HepG2 (cell line): ENCODE measurements at regions not wholly inside any gene's neighbourhood (a gene's known extent, or its start where the extent isn't known, plus 50 kb on each side); places are given as distances from the start of the nearest gene placed in this dataset.

Source experiments
- CERS6 ChIP-seq: sonication (generic); formaldehyde crosslinking; IDR thresholded peaks from 2 replicates; pipeline ENCODE4 v1.5.0; 2020; ENCODE audit warnings: missing genetic modification reagents
- FOXC1 ChIP-seq: sonication (generic); formaldehyde crosslinking; IDR thresholded peaks from 2 replicates; pipeline ENCODE4 v1.8.0; 2022; ENCODE audit warnings: mild to moderate bottlenecking, missing genetic modification reagents, borderline replicate concordance
- GABPB1 ChIP-seq: IDR thresholded peaks from 2 replicates; pipeline ENCODE4 v1.6.1; 2016; ENCODE audit warnings: mild to moderate bottlenecking, missing genetic modification reagents, moderate library complexity, missing compliant biosample characterization
- HMGXB3 ChIP-seq: sonication (generic); formaldehyde crosslinking; IDR thresholded peaks from 2 replicates; pipeline ENCODE4 v1.4.0; 2020; ENCODE audit warnings: missing genetic modification reagents, borderline replicate concordance
- NFKB2 ChIP-seq: sonication (generic); formaldehyde crosslinking; IDR thresholded peaks from 2 replicates; pipeline ENCODE4 v1.4.0; 2020; ENCODE audit warnings: missing genetic modification reagents, borderline replicate concordance
- PHF5A ChIP-seq: IDR thresholded peaks from one replicate; pipeline ENCODE4 v1.6.1; 2018; ENCODE audit warnings: low read depth, missing genetic modification reagents; ENCODE audit not compliant: unreplicated experiment
- RXRA ChIP-seq: sonication (generic); formaldehyde crosslinking; IDR thresholded peaks from 2 replicates; pipeline ENCODE4 v1.5.1; 2020; ENCODE audit warnings: missing genetic modification reagents
- SIX4 ChIP-seq: sonication (generic); formaldehyde crosslinking; IDR thresholded peaks from 2 replicates; pipeline ENCODE4 v1.4.0; 2020; ENCODE audit warnings: missing genetic modification reagents
- TAF15 ChIP-seq: fragments of 200-400 bp; formaldehyde crosslinking; IDR thresholded peaks from one replicate; pipeline ENCODE4 v1.6.1; 2018; ENCODE audit warnings: mild to moderate bottlenecking, low read depth, low read length; ENCODE audit not compliant: poor library complexity, severe bottlenecking
- YEATS4 ChIP-seq: sonication (generic); formaldehyde crosslinking; IDR thresholded peaks from 2 replicates; pipeline ENCODE4 v1.4.0; 2020; ENCODE audit warnings: missing genetic modification reagents, borderline replicate concordance
- ZBTB46 ChIP-seq: sonication (generic); formaldehyde crosslinking; IDR thresholded peaks from 2 replicates; pipeline ENCODE4 v1.4.0; 2020; ENCODE audit warnings: mild to moderate bottlenecking, missing genetic modification reagents, borderline replicate concordance
- ZBTB7B ChIP-seq: sonication (generic); formaldehyde crosslinking; IDR thresholded peaks from 2 replicates; pipeline ENCODE4 v1.4.0; 2020; ENCODE audit warnings: missing genetic modification reagents
- ZNF530 ChIP-seq: sonication (generic); formaldehyde crosslinking; IDR thresholded peaks from 2 replicates; pipeline ENCODE4 v1.5.0; 2020; ENCODE audit warnings: low read depth, mild to moderate bottlenecking, missing genetic modification reagents

- TF ChIP-seq PHF5A (no peak), YEATS4 (0 out of 2 replicates have a peak, but pooled peaks have one; percentile 48), SIX4 (CRISPR knock-in tag) (no peak), NFKB2 (0 out of 2 replicates have a peak, but pooled peaks have one; percentile 28), TAF15 (no peak), HMGXB3 (no peak), ZBTB46 (no peak), FOXC1 (0 out of 2 replicates have a peak, but pooled peaks have one; percentile 19), ZNF530 (CRISPR knock-in tag) (no peak), CERS6 (CRISPR knock-in tag) (0 out of 2 replicates have a peak, but pooled peaks have one; percentile 54), RXRA (CRISPR knock-in tag) (peak; percentile 68; the same call in 1 of the 2 replicates), GABPB1 (CRISPR knock-in tag) (peak; percentile 51), ZBTB7B (CRISPR knock-in tag) (peak; percentile 27; the same call in 1 of the 2 replicates)
Measured at GRCh38 chr4:184310171-184310567, 92.5 kb upstream of the ENPP6 start (continued).
